K562 (cell line): ENCODE measurements at regions not wholly inside any gene's neighbourhood (a gene's known extent, or its start where the extent isn't known, plus 50 kb on each side); places are given as distances from the start of the nearest gene placed in this dataset.

ENCODE experiments used
- ATAC-seq: fragments of 200-7000 bp; cut with Tn5 transposase; 3 replicates; pipeline ENCODE4 v1.9.1; 2020; ENCODE audit warnings: moderate library complexity
- BruUV-seq: library from RNA; stranded (reverse); fragments of 400-500 nt; replicated peaks from 2 replicates; lab custom pipeline; 2021; lab: Mats Ljungman, UMichigan
- CTCF ChIA-PET: fragments of 300-600 bp; formaldehyde crosslinking; extraction: SDS; loops from one replicate; lab custom pipeline; 2021; ENCODE audit warnings: low intra/inter-chr PET ratio; lab: Yijun Ruan, JAX
- POLR2A ChIA-PET: fragments of 300-600, 350-650 bp; sonication (Branson Sonifier 250); formaldehyde crosslinking; extraction: SDS; loops from one replicate; lab custom pipeline; 2021; ENCODE audit warnings: antibody characterized with exemption, inconsistent platforms; lab: Yijun Ruan, JAX
- DNase-seq, 4 experiments: peaks; one replicate each; pipeline versions ENCODE4 v3.0.0 to v3.0.0-alpha.2; 2011 to 2018; ENCODE audit warnings: low spot score in 3 of 4, mixed read lengths in 3 of 4; ENCODE audit errors: extremely low read depth in 1 of 4
- FAIRE-seq: peaks from 2 replicates; lab custom pipeline; 2011; peaks lifted over from hg19 to GRCh38; lab: Jason Lieb, UNC
- H2AFZ ChIP-seq: 2 replicates; pipeline ENCODE4 v1.6.0; 2011; ENCODE audit warnings: low read depth, low read length, control low read depth, inconsistent platforms
- H3K27ac ChIP-seq: fragments of 200-600 bp; 3 replicates; pipeline ENCODE4 v1.8.0; 2011; ENCODE audit warnings: low read depth, mild to moderate bottlenecking, control low read depth, inconsistent platforms, low read length, moderate library complexity, mixed read lengths; ENCODE audit errors: extremely low read depth
- H3K27me3 ChIP-seq, 2 experiments: fragments of 300-600 bp in 1 of 2; 2 replicates in 1 of 2; 3 replicates in 1 of 2; pipeline versions ENCODE4 v1.6.0 to v1.8.0; 2011; ENCODE audit warnings: inconsistent platforms in 2 of 2, low read length in 2 of 2, mild to moderate bottlenecking in 1 of 2, mixed read lengths in 1 of 2, moderate library complexity in 1 of 2; ENCODE audit not compliant: control insufficient read depth in 2 of 2, insufficient read depth in 2 of 2
- H3K36me3 ChIP-seq: fragments of 300-600 bp; 3 replicates; pipeline ENCODE4 v1.8.0; 2011; ENCODE audit warnings: mild to moderate bottlenecking, low read length, inconsistent platforms; ENCODE audit not compliant: control insufficient read depth, insufficient read depth
- H3K4me1 ChIP-seq, 2 experiments: fragments of 200-600 bp in 1 of 2; replicated peaks in 1 of 2; 2 replicates in 1 of 2; 3 replicates in 1 of 2; pipeline versions ENCODE4 v1.5.1 to v1.8.0; 2011; ENCODE audit warnings: inconsistent platforms in 2 of 2, low read length in 2 of 2, mild to moderate bottlenecking in 1 of 2, mixed read lengths in 1 of 2, moderate library complexity in 1 of 2; ENCODE audit not compliant: control insufficient read depth in 2 of 2, insufficient read depth in 2 of 2
- H3K4me2 ChIP-seq: 2 replicates; pipeline ENCODE4 v1.6.1; 2011; ENCODE audit warnings: low read length, control low read depth, inconsistent platforms, mixed read lengths; ENCODE audit not compliant: insufficient read depth
- H3K4me3 ChIP-seq: fragments of 200-600 bp; sonication (generic), shearing (Covaris generic); 2 replicates; pipeline ENCODE4 v1.5.1; 2016; ENCODE audit warnings: control low read depth, inconsistent platforms
- H3K79me2 ChIP-seq: fragments of 200-600 bp; 3 replicates; pipeline ENCODE4 v1.8.0; 2011; ENCODE audit warnings: low read length, inconsistent platforms; ENCODE audit not compliant: control insufficient read depth, insufficient read depth
- H3K9ac ChIP-seq, 2 experiments: 2 replicates each; pipeline versions ENCODE4 v1.6.0 to v1.6.1; 2011; ENCODE audit warnings: low read depth in 2 of 2, low read length in 2 of 2, control low read depth in 1 of 2, inconsistent platforms in 1 of 2, mild to moderate bottlenecking in 1 of 2, mixed read lengths in 1 of 2; ENCODE audit not compliant: insufficient read depth in 1 of 2
- H3K9me1 ChIP-seq: one replicate; pipeline ENCODE4 v1.6.0; 2011; ENCODE audit warnings: inconsistent platforms, mild to moderate bottlenecking, low read length, moderate library complexity; ENCODE audit not compliant: control insufficient read depth, insufficient read depth
- H3K9me3 ChIP-seq: replicated peaks from 2 replicates; pipeline ENCODE4 v1.5.1; 2011; ENCODE audit warnings: low read depth, low read length, inconsistent platforms; ENCODE audit not compliant: control insufficient read depth, insufficient read depth
- H4K20me1 ChIP-seq: replicated peaks from 2 replicates; pipeline ENCODE4 v1.6.1; 2011; ENCODE audit warnings: low read length, inconsistent platforms, mixed read lengths; ENCODE audit not compliant: control insufficient read depth, insufficient read depth
- FOXP1 ChIP-seq: sonication (generic); formaldehyde crosslinking; IDR thresholded peaks from 2 replicates; pipeline ENCODE4 v1.8.0; 2022; ENCODE audit warnings: mild to moderate bottlenecking, missing genetic modification reagents
- MTF1 ChIP-seq: fragments of 250-450 bp; sonication (Bioruptor Pico); IDR thresholded peaks from 2 replicates; pipeline ENCODE4 v1.9.0; 2021; ENCODE audit warnings: moderate library complexity, mild to moderate bottlenecking, inconsistent platforms, borderline replicate concordance
- NBN ChIP-seq: fragments of 450-650 bp; IDR thresholded peaks from 2 replicates; pipeline ENCODE4 v1.6.1; 2016; ENCODE audit warnings: low read depth, mild to moderate bottlenecking
- NRF1 ChIP-seq, 2 experiments: fragments of 450-650 bp; IDR thresholded peaks in 1 of 2; conservative IDR thresholded peaks in 1 of 2; 2 replicates each; pipeline ENCODE4 v1.6.1; 2014; ENCODE audit warnings: mild to moderate bottlenecking in 2 of 2
- PHB ChIP-seq: fragments of 250-450 bp; sonication (Bioruptor Pico); IDR thresholded peaks from 2 replicates; pipeline ENCODE4 v1.5.0; 2021
- TAF1 ChIP-seq: IDR thresholded peaks from 2 replicates; pipeline ENCODE4 v1.6.1; 2011; ENCODE audit warnings: mild to moderate bottlenecking, low read length, moderate library complexity; ENCODE audit not compliant: insufficient read depth, control insufficient read depth, severe bottlenecking; ENCODE audit errors: extremely low read depth
- TOE1 ChIP-seq, 2 experiments: fragments of 450-650 bp in 1 of 2; sonication (generic) in 1 of 2; formaldehyde crosslinking in 1 of 2; IDR thresholded peaks; 2 replicates each; pipeline versions ENCODE4 v1.7.1 to v1.8.0; 2016 to 2022; ENCODE audit warnings: borderline replicate concordance in 2 of 2, mild to moderate bottlenecking in 2 of 2, antibody characterized with exemption in 1 of 2, inconsistent platforms in 1 of 2, low read depth in 1 of 2, missing genetic modification reagents in 1 of 2, moderate library complexity in 1 of 2
- ZNF347 ChIP-seq: fragments of 450-650 bp; formaldehyde crosslinking; IDR thresholded peaks from 2 replicates; pipeline ENCODE4 v1.4.0; 2020; ENCODE audit warnings: low read depth, mild to moderate bottlenecking, moderate library complexity
- ZNF764 ChIP-seq: fragments of 250-450 bp; sonication (Bioruptor Pico); IDR thresholded peaks from 2 replicates; pipeline ENCODE4 v1.4.0; 2020; ENCODE audit warnings: low read depth, mild to moderate bottlenecking, moderate library complexity
- WGBS: fragments of 100-300 bp; shearing (Covaris generic); methylation state at CpG from one replicate; pipeline ENCODE4 v1.1.6; 2016; ENCODE audit warnings: low coverage, mixed read lengths; ENCODE audit not compliant: insufficient coverage; ENCODE audit errors: missing lambda C conversion rate; 5-methylcytosine and 5-hydroxymethylcytosine counted together
- in situ Hi-C: fragments of 300-500 bp; cut with MboI; formaldehyde crosslinking; loops from 4 replicates; pipeline ENCODE4 v1.15.0; 2018; ENCODE audit warnings: inconsistent platforms, mixed read lengths
- intact Hi-C: fragments of 100-400 bp; cut with micrococcal nuclease; formaldehyde crosslinking; loops from 2 replicates; pipeline ENCODE4 v1.14.2; 2022
- TF ChIP-seq, protein P1 (sequence below): fragments of 450-650 bp; formaldehyde crosslinking; IDR thresholded peaks from 2 replicates; pipeline ENCODE4 v1.4.0; 2022; ENCODE audit warnings: missing genetic modification characterization
- TF ChIP-seq, protein P2 (sequence below): fragments of 250-450 bp; sonication (Bioruptor Pico); IDR thresholded peaks from 2 replicates; pipeline ENCODE4 v1.4.0; 2020; ENCODE audit warnings: mild to moderate bottlenecking, moderate library complexity

DNA sequence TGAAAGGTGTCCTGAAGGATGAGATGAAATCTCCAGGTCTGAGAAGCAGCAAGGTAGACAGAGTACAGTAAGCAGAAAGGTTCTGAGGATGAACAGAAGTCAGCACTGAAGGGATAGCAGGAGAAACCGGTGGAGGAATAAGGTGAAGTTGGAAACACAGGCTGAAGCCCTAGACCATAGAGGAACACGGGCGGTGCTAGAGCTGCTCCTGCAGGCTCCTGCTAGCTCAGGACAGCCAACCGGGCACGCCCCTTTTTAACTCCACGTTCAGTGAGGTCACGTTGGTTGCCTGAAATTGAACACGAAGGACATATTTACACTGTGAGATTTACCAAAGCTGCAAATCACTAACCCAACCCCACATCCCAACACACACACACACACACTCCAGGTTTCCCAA lies 1886.4 kb upstream of the AGA start:
- ATAC-seq: no peak
- FAIRE-seq: no peak
- Histone ChIP-seq H3K27me3 (no peaks in the 10 kb centered on the region), H3K79me2 (no peaks in the 10 kb centered on the region), H2AFZ (no peak overlapping the region), H3K9me3 (no peaks in the 10 kb centered on the region; the same call in 1 of the 2 replicates), H3K4me1 (no peaks in the 10 kb centered on the region), H3K9ac (no peak overlapping the region), H4K20me1 (no peaks in the 10 kb centered on the region), H3K27ac (no peak overlapping the region), H3K9me1 (no peaks in the 10 kb centered on the region), H3K4me2 (no peak overlapping the region), H3K36me3 (no peaks in the 10 kb centered on the region), H3K4me3 (no peak overlapping the region)
- in situ Hi-C loops: no loop called here
- WGBS: 0% methylated on average over 8 of the region's 8 CpGs
- DNase-seq: no peak
- CTCF ChIA-PET: no interaction called here
- POLR2A ChIA-PET: no interaction called here
- intact Hi-C loops: no loop called here
- TF ChIP-seq TOE1 (IDR thresholded peaks at IDR 0.05; ENCODE audit: borderline replicate concordance): no peak
- no peak for TF ChIP-seq TOE1 (CRISPR knock-in tag; IDR thresholded peaks at IDR 0.05; ENCODE audit: borderline replicate concordance, low read depth)
- TF ChIP-seq, protein P1, sequence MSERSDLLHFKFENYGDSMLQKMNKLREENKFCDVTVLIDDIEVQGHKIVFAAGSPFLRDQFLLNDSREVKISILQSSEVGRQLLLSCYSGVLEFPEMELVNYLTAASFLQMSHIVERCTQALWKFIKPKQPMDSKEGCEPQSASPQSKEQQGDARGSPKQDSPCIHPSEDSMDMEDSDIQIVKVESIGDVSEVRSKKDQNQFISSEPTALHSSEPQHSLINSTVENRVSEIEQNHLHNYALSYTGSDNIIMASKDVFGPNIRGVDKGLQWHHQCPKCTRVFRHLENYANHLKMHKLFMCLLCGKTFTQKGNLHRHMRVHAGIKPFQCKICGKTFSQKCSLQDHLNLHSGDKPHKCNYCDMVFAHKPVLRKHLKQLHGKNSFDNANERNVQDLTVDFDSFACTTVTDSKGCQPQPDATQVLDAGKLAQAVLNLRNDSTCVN (CRISPR knock-in tag): no peak
- no TSS peak for BruUV-seq

DNA sequence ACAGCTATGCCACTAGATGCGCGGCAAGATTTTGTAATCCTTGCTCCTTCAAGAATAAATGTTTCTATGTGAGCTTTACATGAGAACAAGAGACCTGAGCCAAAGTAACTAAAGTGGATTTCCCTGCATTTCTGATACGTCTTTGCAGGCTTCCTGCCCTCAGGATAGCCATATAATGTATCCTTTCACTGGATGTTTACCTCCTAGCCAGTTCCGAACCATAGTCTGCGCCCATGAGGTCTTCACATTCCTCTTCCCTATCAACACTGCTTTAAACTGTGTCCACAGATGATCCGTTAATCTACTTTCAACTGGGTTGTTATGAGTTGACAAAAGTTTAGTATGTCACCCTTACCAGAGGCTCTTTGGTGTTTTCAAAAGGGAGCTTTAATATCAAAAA lies 1889.1 kb upstream of the AGA start:
- no peaks in the 10 kb centered on the region; the same call in 1 of the 2 replicates for H3K9me3 ChIP-seq
- no peaks in the 10 kb centered on the region for H4K20me1 ChIP-seq
- H3K4me3 ChIP-seq: no peak overlapping the region
- no TSS peak for BruUV-seq
- ChIA-PET POLR2A (no interaction called here), CTCF (no interaction called here)
- H3K9ac ChIP-seq: no peak overlapping the region
- intact Hi-C loops: no loop called here
- FAIRE-seq (no peak), DNase-seq (no peak), ATAC-seq (no peak)
- no peaks in the 10 kb centered on the region for H3K4me1 ChIP-seq
- H2AFZ ChIP-seq: no peak overlapping the region
- WGBS: 0% methylated on average over 6 of the region's 6 CpGs
- H3K79me2 ChIP-seq: no peaks in the 10 kb centered on the region
- H3K4me2 ChIP-seq: no peak overlapping the region
- H3K27me3 ChIP-seq: no peaks in the 10 kb centered on the region
- H3K9me1 ChIP-seq: no peaks in the 10 kb centered on the region
- in situ Hi-C loops: no loop called here
- no peak overlapping the region for H3K27ac ChIP-seq
- no peaks in the 10 kb centered on the region for H3K36me3 ChIP-seq
- TF ChIP-seq PHB (CRISPR knock-in tag) (no peak), ZNF764 (CRISPR knock-in tag) (no peak), TAF1 (no peak), ZNF347 (no peak), NRF1 (conservative IDR thresholded peaks at IDR 0.05 in 1 of 2, IDR thresholded peaks at IDR 0.05 in 1 of 2) (no peak), FOXP1 (CRISPR knock-in tag) (no peak), NBN (no peak), MTF1 (CRISPR knock-in tag) (no peak)
- TF ChIP-seq, protein P2, sequence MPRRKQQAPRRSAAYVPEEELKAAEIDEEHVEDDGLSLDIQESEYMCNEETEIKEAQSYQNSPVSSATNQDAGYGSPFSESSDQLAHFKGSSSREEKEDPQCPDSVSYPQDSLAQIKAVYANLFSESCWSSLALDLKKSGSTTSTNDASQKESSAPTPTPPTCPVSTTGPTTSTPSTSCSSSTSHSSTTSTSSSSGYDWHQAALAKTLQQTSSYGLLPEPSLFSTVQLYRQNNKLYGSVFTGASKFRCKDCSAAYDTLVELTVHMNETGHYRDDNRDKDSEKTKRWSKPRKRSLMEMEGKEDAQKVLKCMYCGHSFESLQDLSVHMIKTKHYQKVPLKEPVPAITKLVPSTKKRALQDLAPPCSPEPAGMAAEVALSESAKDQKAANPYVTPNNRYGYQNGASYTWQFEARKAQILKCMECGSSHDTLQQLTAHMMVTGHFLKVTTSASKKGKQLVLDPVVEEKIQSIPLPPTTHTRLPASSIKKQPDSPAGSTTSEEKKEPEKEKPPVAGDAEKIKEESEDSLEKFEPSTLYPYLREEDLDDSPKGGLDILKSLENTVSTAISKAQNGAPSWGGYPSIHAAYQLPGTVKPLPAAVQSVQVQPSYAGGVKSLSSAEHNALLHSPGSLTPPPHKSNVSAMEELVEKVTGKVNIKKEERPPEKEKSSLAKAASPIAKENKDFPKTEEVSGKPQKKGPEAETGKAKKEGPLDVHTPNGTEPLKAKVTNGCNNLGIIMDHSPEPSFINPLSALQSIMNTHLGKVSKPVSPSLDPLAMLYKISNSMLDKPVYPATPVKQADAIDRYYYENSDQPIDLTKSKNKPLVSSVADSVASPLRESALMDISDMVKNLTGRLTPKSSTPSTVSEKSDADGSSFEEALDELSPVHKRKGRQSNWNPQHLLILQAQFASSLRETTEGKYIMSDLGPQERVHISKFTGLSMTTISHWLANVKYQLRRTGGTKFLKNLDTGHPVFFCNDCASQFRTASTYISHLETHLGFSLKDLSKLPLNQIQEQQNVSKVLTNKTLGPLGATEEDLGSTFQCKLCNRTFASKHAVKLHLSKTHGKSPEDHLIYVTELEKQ (CRISPR knock-in tag): no peak
